ENCODE measurements at regions not wholly inside any gene's neighbourhood (a gene's known extent, or its start where the extent isn't known, plus 50 kb on each side); places are given as distances from the start of the nearest gene placed in this dataset.

DNA sequence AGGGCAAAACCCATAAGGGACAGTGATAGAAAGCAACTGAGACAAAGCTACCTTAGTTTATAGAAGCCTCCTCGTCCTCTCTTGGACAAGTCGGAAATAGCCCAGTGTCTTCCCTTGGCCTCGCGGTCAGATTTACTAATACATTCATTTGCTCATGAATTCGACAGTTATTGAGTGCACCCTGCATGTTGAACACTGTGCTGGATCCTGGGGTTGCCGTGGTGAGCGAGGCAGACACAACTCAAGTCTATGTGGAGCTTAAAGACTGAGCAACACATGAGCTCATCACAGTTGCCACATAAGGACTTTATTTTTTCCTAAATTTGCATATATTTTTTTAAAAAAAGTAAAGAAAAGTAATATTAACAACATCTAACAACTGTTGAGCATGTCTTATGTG, 411.1 kb upstream of the ITGA1 start:
- TF ChIP-seq NFIC (IDR thresholded peaks at IDR 0.05), result no peak
- no peak for TF ChIP-seq RAD21 (IDR thresholded peaks at IDR 0.05; ENCODE audit: low read depth)
- no peak for TF ChIP-seq EP300 (IDR thresholded peaks at IDR 0.05; ENCODE audit: borderline replicate concordance)
- no peak for TF ChIP-seq YY1 (IDR thresholded peaks at IDR 0.05; ENCODE audit: low read depth)
- no peak for TF ChIP-seq ZBTB7A (IDR thresholded peaks at IDR 0.05; ENCODE audit: low read depth)
- TF ChIP-seq, protein P1, sequence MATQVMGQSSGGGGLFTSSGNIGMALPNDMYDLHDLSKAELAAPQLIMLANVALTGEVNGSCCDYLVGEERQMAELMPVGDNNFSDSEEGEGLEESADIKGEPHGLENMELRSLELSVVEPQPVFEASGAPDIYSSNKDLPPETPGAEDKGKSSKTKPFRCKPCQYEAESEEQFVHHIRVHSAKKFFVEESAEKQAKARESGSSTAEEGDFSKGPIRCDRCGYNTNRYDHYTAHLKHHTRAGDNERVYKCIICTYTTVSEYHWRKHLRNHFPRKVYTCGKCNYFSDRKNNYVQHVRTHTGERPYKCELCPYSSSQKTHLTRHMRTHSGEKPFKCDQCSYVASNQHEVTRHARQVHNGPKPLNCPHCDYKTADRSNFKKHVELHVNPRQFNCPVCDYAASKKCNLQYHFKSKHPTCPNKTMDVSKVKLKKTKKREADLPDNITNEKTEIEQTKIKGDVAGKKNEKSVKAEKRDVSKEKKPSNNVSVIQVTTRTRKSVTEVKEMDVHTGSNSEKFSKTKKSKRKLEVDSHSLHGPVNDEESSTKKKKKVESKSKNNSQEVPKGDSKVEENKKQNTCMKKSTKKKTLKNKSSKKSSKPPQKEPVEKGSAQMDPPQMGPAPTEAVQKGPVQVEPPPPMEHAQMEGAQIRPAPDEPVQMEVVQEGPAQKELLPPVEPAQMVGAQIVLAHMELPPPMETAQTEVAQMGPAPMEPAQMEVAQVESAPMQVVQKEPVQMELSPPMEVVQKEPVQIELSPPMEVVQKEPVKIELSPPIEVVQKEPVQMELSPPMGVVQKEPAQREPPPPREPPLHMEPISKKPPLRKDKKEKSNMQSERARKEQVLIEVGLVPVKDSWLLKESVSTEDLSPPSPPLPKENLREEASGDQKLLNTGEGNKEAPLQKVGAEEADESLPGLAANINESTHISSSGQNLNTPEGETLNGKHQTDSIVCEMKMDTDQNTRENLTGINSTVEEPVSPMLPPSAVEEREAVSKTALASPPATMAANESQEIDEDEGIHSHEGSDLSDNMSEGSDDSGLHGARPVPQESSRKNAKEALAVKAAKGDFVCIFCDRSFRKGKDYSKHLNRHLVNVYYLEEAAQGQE (IDR thresholded peaks at IDR 0.05; ENCODE audit: low read depth), result no peak
- TF ChIP-seq TCF12 (IDR thresholded peaks at IDR 0.05; ENCODE audit: low read depth), result no peak
- TF ChIP-seq CEBPB (IDR thresholded peaks at IDR 0.05), result no peak
- TF ChIP-seq USF1 (IDR thresholded peaks at IDR 0.05), result no peak
- TF ChIP-seq EGR1 (IDR thresholded peaks at IDR 0.05), result no peak
- no peak for TF ChIP-seq FOXM1 (IDR thresholded peaks at IDR 0.05; ENCODE audit: borderline replicate concordance, low read depth)
- no peak for TF ChIP-seq TEAD4 (IDR thresholded peaks at IDR 0.05)

DNA sequence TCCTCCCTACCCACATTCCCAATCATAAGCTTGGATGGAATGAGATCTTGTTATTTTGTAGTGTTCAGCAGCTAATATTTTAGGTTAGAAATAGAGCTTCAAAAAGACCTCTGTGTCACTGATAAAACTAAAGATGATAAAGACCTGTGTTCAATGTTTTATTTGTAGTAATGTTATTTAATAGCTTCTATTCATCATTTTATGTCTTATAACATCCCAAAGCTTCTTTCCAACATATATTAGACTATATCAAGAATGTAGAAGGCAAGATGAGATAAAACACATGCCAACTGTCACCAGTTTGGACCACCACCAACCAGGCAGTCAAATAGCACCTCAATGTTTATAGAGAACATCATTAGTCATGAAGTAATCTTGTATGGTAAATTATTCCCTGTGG, 409.5 kb upstream of the ITGA1 start:
- TF ChIP-seq RAD21 (IDR thresholded peaks at IDR 0.05; ENCODE audit: low read depth) (no peak), TEAD4 (IDR thresholded peaks at IDR 0.05) (no peak), NFIC (IDR thresholded peaks at IDR 0.05) (no peak), TAF1 (IDR thresholded peaks at IDR 0.05; ENCODE audit: low read depth) (no peak), CEBPB (IDR thresholded peaks at IDR 0.05) (no peak), EGR1 (IDR thresholded peaks at IDR 0.05) (no peak)

- TF ChIP-seq RAD21 (IDR thresholded peaks at IDR 0.05; ENCODE audit: low read depth) (no peak), ZBTB7A (IDR thresholded peaks at IDR 0.05; ENCODE audit: low read depth) (no peak)
Observed at GRCh38 chr5:52388349-52388748, 399.4 kb upstream of the ITGA1 start.

DNA sequence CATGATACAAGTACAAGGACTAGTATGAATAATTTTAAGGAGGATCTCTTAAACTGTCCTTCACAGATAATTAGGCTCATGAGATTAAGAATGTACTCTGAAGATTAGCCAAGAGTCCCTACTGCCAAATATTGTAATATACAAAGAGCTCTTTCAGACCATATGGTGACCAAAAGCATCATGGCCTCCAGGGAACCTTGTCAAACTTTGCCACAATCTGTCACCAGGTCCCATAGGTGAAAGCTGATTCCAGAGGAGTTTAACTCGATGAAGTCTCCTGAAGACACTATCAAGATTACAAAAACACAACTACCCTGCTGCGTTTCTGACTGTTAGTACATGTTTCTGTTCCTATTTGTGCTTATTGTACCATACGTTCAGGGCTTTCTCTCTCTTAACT, 395.4 kb upstream of the ITGA1 start:
- TF ChIP-seq EGR1 (IDR thresholded peaks at IDR 0.05) (no peak), TCF12 (IDR thresholded peaks at IDR 0.05; ENCODE audit: low read depth) (no peak), TAF1 (IDR thresholded peaks at IDR 0.05; ENCODE audit: low read depth) (no peak)

GRCh38 chr5:52409835-52410234, 377.9 kb upstream of the ITGA1 start:
- no peak for TF ChIP-seq MAX (IDR thresholded peaks at IDR 0.05)
- TF ChIP-seq NFIC (IDR thresholded peaks at IDR 0.05), result no peak
- TF ChIP-seq FOXM1 (IDR thresholded peaks at IDR 0.05; ENCODE audit: borderline replicate concordance, low read depth), result no peak
- no peak for TF ChIP-seq YY1 (IDR thresholded peaks at IDR 0.05; ENCODE audit: low read depth)

DNA sequence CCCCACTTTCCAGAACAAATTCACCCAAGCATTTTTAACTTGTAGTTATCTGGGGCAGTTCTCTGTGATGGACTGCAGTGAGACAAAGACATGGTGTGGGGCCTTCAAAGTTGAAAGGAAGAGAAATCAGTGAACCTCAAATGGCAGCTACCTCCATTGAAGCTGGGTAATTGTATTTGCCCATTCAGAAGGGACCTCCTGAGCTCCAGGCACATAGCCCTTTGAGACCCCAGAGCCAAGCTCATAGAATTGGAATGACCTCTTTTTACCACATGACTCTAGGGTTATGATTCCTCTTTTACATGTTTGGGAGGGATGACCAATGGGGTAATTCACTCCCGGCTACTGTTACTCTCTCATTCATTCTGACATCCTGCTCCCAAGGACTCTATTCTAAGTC, 368.4 kb upstream of the ITGA1 start:
- TF ChIP-seq ZBTB7A (IDR thresholded peaks at IDR 0.05; ENCODE audit: low read depth) (no peak), TCF12 (IDR thresholded peaks at IDR 0.05; ENCODE audit: low read depth) (no peak), CREB1 (IDR thresholded peaks at IDR 0.05; ENCODE audit: low read depth) (no peak), YY1 (IDR thresholded peaks at IDR 0.05; ENCODE audit: low read depth) (no peak), MAX (IDR thresholded peaks at IDR 0.05) (no peak), CEBPB (IDR thresholded peaks at IDR 0.05) (no peak), EGR1 (IDR thresholded peaks at IDR 0.05) (no peak), TEAD4 (IDR thresholded peaks at IDR 0.05) (no peak), RAD21 (IDR thresholded peaks at IDR 0.05; ENCODE audit: low read depth) (no peak), FOXM1 (IDR thresholded peaks at IDR 0.05; ENCODE audit: borderline replicate concordance, low read depth) (no peak), NFIC (IDR thresholded peaks at IDR 0.05) (no peak), TAF1 (IDR thresholded peaks at IDR 0.05; ENCODE audit: low read depth) (no peak), EP300 (IDR thresholded peaks at IDR 0.05; ENCODE audit: borderline replicate concordance) (no peak)

GRCh38 chr5:52427615-52428014, 360.1 kb upstream of the ITGA1 start:
- TF ChIP-seq FOXM1 (IDR thresholded peaks at IDR 0.05; ENCODE audit: borderline replicate concordance, low read depth) (no peak), TCF12 (IDR thresholded peaks at IDR 0.05; ENCODE audit: low read depth) (no peak), MAX (IDR thresholded peaks at IDR 0.05) (no peak)

- TF ChIP-seq USF1 (IDR thresholded peaks at IDR 0.05) (no peak), YY1 (IDR thresholded peaks at IDR 0.05; ENCODE audit: low read depth) (no peak), CREB1 (IDR thresholded peaks at IDR 0.05; ENCODE audit: low read depth) (no peak), RAD21 (IDR thresholded peaks at IDR 0.05; ENCODE audit: low read depth) (no peak), TEAD4 (IDR thresholded peaks at IDR 0.05) (no peak), EGR1 (IDR thresholded peaks at IDR 0.05) (no peak), ZBTB7A (IDR thresholded peaks at IDR 0.05; ENCODE audit: low read depth) (no peak), TCF12 (IDR thresholded peaks at IDR 0.05; ENCODE audit: low read depth) (no peak), CEBPB (IDR thresholded peaks at IDR 0.05) (no peak), MAX (IDR thresholded peaks at IDR 0.05) (no peak), TAF1 (IDR thresholded peaks at IDR 0.05; ENCODE audit: low read depth) (no peak), EP300 (IDR thresholded peaks at IDR 0.05; ENCODE audit: borderline replicate concordance) (no peak), FOXM1 (IDR thresholded peaks at IDR 0.05; ENCODE audit: borderline replicate concordance, low read depth) (no peak), NFIC (IDR thresholded peaks at IDR 0.05) (no peak)
- TF ChIP-seq, protein P1 (IDR thresholded peaks at IDR 0.05; ENCODE audit: low read depth), result no peak
Observed at GRCh38 chr5:52428977-52429489, 358.7 kb upstream of the ITGA1 start.

Measured in Ishikawa (cell line).